HepG2 (cell line): ENCODE measurements at regions not wholly inside any gene's neighbourhood (a gene's known extent, or its start where the extent isn't known, plus 50 kb on each side); places are given as distances from the start of the nearest gene placed in this dataset.

Experiments used
- ATAC-seq: fragments of 200-7000 bp; cut with Tn5 transposase; 3 replicates; pipeline ENCODE4 v1.9.1; 2020; ENCODE audit warnings: mild to moderate bottlenecking, moderate library complexity
- BruUV-seq: library from RNA; stranded (reverse); fragments of 400-500 nt; replicated peaks from 2 replicates; lab custom pipeline; 2021; lab: Mats Ljungman, UMichigan
- CTCF ChIA-PET: fragments of 300-600 bp; formaldehyde crosslinking; extraction: SDS; loops from one replicate; lab custom pipeline; 2021; ENCODE audit warnings: low total read pairs, inconsistent platforms, low intra/inter-chr PET ratio; lab: Yijun Ruan, JAX
- POLR2A ChIA-PET: fragments of 350-600 bp; sonication (Branson Sonifier 250); formaldehyde crosslinking; loops from one replicate; lab custom pipeline; 2020; ENCODE audit warnings: antibody characterized with exemption, inconsistent platforms; lab: Yijun Ruan, JAX
- DNase-seq: peaks from one replicate; pipeline ENCODE4 v3.0.0-alpha.2; 2015; ENCODE audit warnings: low spot score
- FAIRE-seq: peaks from 3 replicates; lab custom pipeline; 2011; peaks lifted over from hg19 to GRCh38; lab: Jason Lieb, UNC
- H2AFZ ChIP-seq: one replicate; pipeline ENCODE4 v1.6.1; 2011; ENCODE audit warnings: low read length, inconsistent platforms
- H3K27ac ChIP-seq: fragments of 300-600 bp; 3 replicates; pipeline ENCODE4 v1.8.0; 2011; ENCODE audit warnings: mixed run types, mild to moderate bottlenecking, mixed read lengths, low read length, inconsistent platforms; ENCODE audit not compliant: insufficient read depth; ENCODE audit errors: extremely low read length
- H3K27me3 ChIP-seq, 2 experiments: fragments of 200-600 bp in 1 of 2; 2 replicates in 1 of 2; 3 replicates in 1 of 2; pipeline versions ENCODE4 v1.6.0 to v1.8.0; 2011; ENCODE audit warnings: low read length in 2 of 2, mild to moderate bottlenecking in 2 of 2, moderate library complexity in 2 of 2, inconsistent platforms in 1 of 2; ENCODE audit not compliant: insufficient read depth in 2 of 2, control insufficient read depth in 1 of 2
- H3K36me3 ChIP-seq, 2 experiments: fragments of 200-600 bp in 1 of 2; replicated peaks in 1 of 2; 2 replicates in 1 of 2; 3 replicates in 1 of 2; pipeline versions ENCODE4 v1.5.1 to v1.8.0; 2011; ENCODE audit warnings: low read length in 2 of 2, inconsistent platforms in 1 of 2; ENCODE audit not compliant: insufficient read depth in 2 of 2, control insufficient read depth in 1 of 2
- H3K4me1 ChIP-seq: 2 replicates; pipeline ENCODE4 v1.5.1; 2012; ENCODE audit warnings: low read length, inconsistent platforms; ENCODE audit not compliant: insufficient read depth
- H3K4me2 ChIP-seq: 2 replicates; pipeline ENCODE4 v1.6.0; 2011; ENCODE audit warnings: low read depth, low read length, inconsistent platforms
- H3K4me3 ChIP-seq, 3 experiments: fragments of 200-600 bp in 1 of 3; sonication (generic), shearing (Covaris generic) in 1 of 3; replicated peaks in 1 of 3; 2 replicates each; pipeline ENCODE4 v1.5.1; 2011 to 2016; ENCODE audit warnings: low read length in 3 of 3, inconsistent platforms in 2 of 3, low read depth in 2 of 3, mild to moderate bottlenecking in 2 of 3, control low read depth in 1 of 3, mixed read lengths in 1 of 3; ENCODE audit not compliant: insufficient read depth in 1 of 3
- H3K79me2 ChIP-seq: one replicate; pipeline ENCODE4 v1.6.1; 2011; ENCODE audit warnings: low read length, inconsistent platforms; ENCODE audit not compliant: insufficient read depth
- H3K9ac ChIP-seq: 2 replicates; pipeline ENCODE4 v1.6.0; 2011; ENCODE audit warnings: mild to moderate bottlenecking, low read depth, low read length, inconsistent platforms; ENCODE audit not compliant: insufficient read depth
- H3K9me3 ChIP-seq: 2 replicates; pipeline ENCODE4 v1.5.1; 2012; ENCODE audit warnings: mild to moderate bottlenecking, low read length
- H4K20me1 ChIP-seq: 2 replicates; pipeline ENCODE4 v1.6.0; 2011; ENCODE audit warnings: inconsistent platforms, mild to moderate bottlenecking, low read length, moderate library complexity; ENCODE audit not compliant: insufficient read depth
- AGO2 ChIP-seq: fragments of 200-400 bp; formaldehyde crosslinking; optimal IDR thresholded peaks from 2 replicates; pipeline ENCODE3; 2017; ENCODE audit warnings: mild to moderate bottlenecking, low read depth, low read length, moderate library complexity
- BCL6 ChIP-seq: IDR thresholded peaks from 2 replicates; pipeline ENCODE4 v1.6.1; 2016; ENCODE audit warnings: missing genetic modification reagents, missing compliant biosample characterization
- HOXA5 ChIP-seq: sonication (generic); formaldehyde crosslinking; IDR thresholded peaks from 2 replicates; pipeline ENCODE4 v1.4.0; 2020; ENCODE audit warnings: missing genetic modification reagents
- KMT2B ChIP-seq: IDR thresholded peaks from 2 replicates; pipeline ENCODE4 v1.6.1; 2016; ENCODE audit warnings: missing genetic modification reagents, missing compliant biosample characterization
- SMAD1 ChIP-seq: sonication (generic); formaldehyde crosslinking; IDR thresholded peaks from 2 replicates; pipeline ENCODE4 v1.4.0; 2020; ENCODE audit warnings: missing genetic modification reagents, low read depth, mild to moderate bottlenecking, borderline replicate concordance
- ZNF180 ChIP-seq: sonication (generic); formaldehyde crosslinking; IDR thresholded peaks from 2 replicates; pipeline ENCODE4 v1.4.0; 2020; ENCODE audit warnings: low read depth, missing genetic modification reagents, borderline replicate concordance
- ZNF230 ChIP-seq: sonication (generic); formaldehyde crosslinking; IDR thresholded peaks from 2 replicates; pipeline ENCODE4 v1.4.0; 2020; ENCODE audit warnings: mild to moderate bottlenecking, missing genetic modification reagents
- ZNF317 ChIP-seq: sonication (generic); formaldehyde crosslinking; IDR thresholded peaks from 2 replicates; pipeline ENCODE4 v1.5.0; 2020; ENCODE audit warnings: mild to moderate bottlenecking, missing genetic modification reagents
- ZNF367 ChIP-seq: sonication (generic); formaldehyde crosslinking; IDR thresholded peaks from 2 replicates; pipeline ENCODE4 v1.4.0; 2020; ENCODE audit warnings: missing genetic modification reagents, borderline replicate concordance
- ZNF460 ChIP-seq: sonication (generic); formaldehyde crosslinking; IDR thresholded peaks from 2 replicates; pipeline ENCODE4 v1.5.1; 2020; ENCODE audit warnings: missing genetic modification reagents, mild to moderate bottlenecking, borderline replicate concordance
- ZNF720 ChIP-seq: sonication (generic); formaldehyde crosslinking; IDR thresholded peaks from 2 replicates; pipeline ENCODE4 v1.4.0; 2020; ENCODE audit warnings: missing genetic modification reagents
- WGBS: methylation state at CpG from one replicate; pipeline ENCODE4 v1.1.6; 2017; ENCODE audit warnings: low lambda C conversion rate; 5-methylcytosine and 5-hydroxymethylcytosine counted together
- in situ Hi-C: cut with HindIII; loops from 2 replicates; pipeline ENCODE4 v1.10.0; 2017; ENCODE audit warnings: low pct_unique_long_range_greater_than_20kb; ENCODE audit not compliant: extremely low pct_ligation_motif_present
- intact Hi-C: fragments of 100-400 bp; cut with micrococcal nuclease; formaldehyde crosslinking; loops from one replicate; pipeline ENCODE4 v1.10.0; 2022; ENCODE audit not compliant: unreplicated experiment
- TF ChIP-seq, protein P1 (sequence below): sonication (generic); formaldehyde crosslinking; IDR thresholded peaks from 2 replicates; pipeline ENCODE4 v1.4.0; 2020; ENCODE audit warnings: missing genetic modification reagents
- TF ChIP-seq, protein P2 (sequence below): IDR thresholded peaks from 2 replicates; pipeline ENCODE4 v1.6.1; 2012; ENCODE audit warnings: inconsistent platforms

DNA sequence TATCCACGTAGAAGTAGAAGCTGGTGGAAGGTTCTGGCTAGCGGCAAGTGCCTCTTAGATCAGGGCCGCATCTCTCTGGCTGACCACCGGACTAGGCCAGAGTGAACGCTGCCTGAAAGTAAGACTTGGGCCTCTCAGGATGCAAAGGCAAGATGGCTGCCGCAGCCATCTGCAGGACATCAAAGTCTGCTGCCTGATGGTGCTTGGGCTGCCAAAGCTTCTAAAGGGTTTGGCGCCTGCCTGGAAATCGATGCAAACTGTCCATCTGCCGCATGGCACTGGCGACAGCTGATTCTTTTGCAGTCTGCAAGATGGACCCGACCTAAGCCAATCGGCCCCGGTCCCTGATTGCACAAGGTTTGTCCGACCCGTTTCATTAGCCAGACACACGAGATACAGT, 196.7 kb upstream of the TBC1D5 start:
- no peak overlapping the region for H3K9ac ChIP-seq
- CTCF ChIA-PET = no interaction called here
- H3K4me3 ChIP-seq = no peak overlapping the region
- POLR2A ChIA-PET = no interaction called here
- H2AFZ ChIP-seq = no peak overlapping the region
- no peak for FAIRE-seq
- no peaks in the 10 kb centered on the region for H4K20me1 ChIP-seq
- WGBS = 55% methylated on average over 13 of the region's 16 CpGs
- no peaks in the 10 kb centered on the region for H3K9me3 ChIP-seq
- peaks cover 0 to 8% of the 10 kb centered on the region in 2 experiments; a peak in 1 of 5 replicates for H3K27me3 ChIP-seq
- TF ChIP-seq HOXA5 (CRISPR knock-in tag) (no peak), ZNF460 (CRISPR knock-in tag) (no peak), AGO2 (no peak), ZNF367 (no peak), ZNF720 (CRISPR knock-in tag) (no peak), BCL6 (CRISPR knock-in tag) (no peak), ZNF230 (CRISPR knock-in tag) (no peak), ZNF180 (no peak), KMT2B (CRISPR knock-in tag) (no peak), ZNF317 (CRISPR knock-in tag) (no peak), SMAD1 (CRISPR knock-in tag) (no peak)
- TF ChIP-seq, protein P1, sequence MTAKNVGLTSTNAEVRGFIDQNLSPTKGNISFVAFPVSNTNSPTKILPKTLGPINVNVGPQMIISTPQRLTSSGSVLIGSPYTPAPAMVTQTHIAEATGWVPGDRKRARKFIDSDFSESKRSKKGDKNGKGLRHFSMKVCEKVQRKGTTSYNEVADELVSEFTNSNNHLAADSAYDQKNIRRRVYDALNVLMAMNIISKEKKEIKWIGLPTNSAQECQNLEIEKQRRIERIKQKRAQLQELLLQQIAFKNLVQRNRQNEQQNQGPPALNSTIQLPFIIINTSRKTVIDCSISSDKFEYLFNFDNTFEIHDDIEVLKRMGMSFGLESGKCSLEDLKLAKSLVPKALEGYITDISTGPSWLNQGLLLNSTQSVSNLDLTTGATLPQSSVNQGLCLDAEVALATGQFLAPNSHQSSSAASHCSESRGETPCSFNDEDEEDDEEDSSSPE (CRISPR knock-in tag) = no peak
- TF ChIP-seq, protein P2, sequence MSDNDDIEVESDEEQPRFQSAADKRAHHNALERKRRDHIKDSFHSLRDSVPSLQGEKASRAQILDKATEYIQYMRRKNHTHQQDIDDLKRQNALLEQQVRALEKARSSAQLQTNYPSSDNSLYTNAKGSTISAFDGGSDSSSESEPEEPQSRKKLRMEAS = no peak
- in situ Hi-C loops (no loop called here), intact Hi-C loops (no loop called here)
- H3K36me3 ChIP-seq = no peaks in the 10 kb centered on the region
- no peaks in the 10 kb centered on the region for H3K79me2 ChIP-seq
- no peak for DNase-seq
- BruUV-seq = no TSS peak
- no peak overlapping the region for H3K4me2 ChIP-seq
- no peak overlapping the region for H3K27ac ChIP-seq
- no peaks in the 10 kb centered on the region for H3K4me1 ChIP-seq
- no peak for ATAC-seq
